Right lobe of liver (tissue), 6 donors: ENCODE measurements at regions not wholly inside any gene's neighbourhood (a gene's known extent, or its start where the extent isn't known, plus 50 kb on each side); places are given as distances from the start of the nearest gene placed in this dataset.

Experiments
- ATAC-seq, 4 donors: fragments of 200-7000 bp; cut with Tn5 transposase; one replicate each; pipeline ENCODE4 v1.9.1; 2020; ENCODE audit warnings: mild to moderate bottlenecking in 4 of 4, moderate library complexity in 4 of 4
- DNase-seq, 3 donors: peaks; one replicate each; pipeline ENCODE4 v3.0.0-alpha.2; 2020
- H3K27ac ChIP-seq, 3 donors: fragments of 200-600 bp; one replicate each; pipeline ENCODE4 v1.8.0; 2022
- H3K27me3 ChIP-seq, 2 donors: fragments of 200-600 bp; one replicate each; pipeline ENCODE4 v1.8.0; 2022
- H3K36me3 ChIP-seq, 4 donors: fragments of 200-600 bp; sonication (generic) in 1 of 4; one replicate each; pipeline versions ENCODE4 v1.5.1 to v1.8.0; 2017 to 2022; ENCODE audit warnings: control low read depth in 1 of 4
- H3K4me1 ChIP-seq, 4 donors: fragments of 200-600 bp; sonication (generic) in 1 of 4; one replicate each; pipeline versions ENCODE4 v1.5.1 to v1.8.0; 2017 to 2022; ENCODE audit warnings: control low read depth in 1 of 4
- H3K4me3 ChIP-seq, 3 donors: fragments of 200-600 bp; one replicate each; pipeline ENCODE4 v1.8.0; 2022
- H3K9me3 ChIP-seq, 4 donors: fragments of 200-600 bp; sonication (generic) in 1 of 4; one replicate each; pipeline versions ENCODE4 v1.5.1 to v1.8.0; 2017 to 2022; ENCODE audit warnings: control low read depth in 1 of 4
- CTCF ChIP-seq, 4 donors: fragments of 200-600 bp in 3 of 4; fragments of 450-650 bp in 1 of 4; IDR thresholded peaks; one replicate each; pipeline versions ENCODE4 v1.5.1 to v1.8.0; 2016 to 2022; ENCODE audit warnings: antibody characterized with exemption in 4 of 4, mild to moderate bottlenecking in 2 of 4
- POLR2A ChIP-seq: fragments of 450-650 bp; IDR thresholded peaks from one replicate; pipeline ENCODE4 v1.6.1; 2017; ENCODE audit warnings: antibody characterized with exemption, mild to moderate bottlenecking
- WGBS: methylation state at CpG from one replicate; pipeline ENCODE4 v1.1.6; 2018; ENCODE audit warnings: low coverage, low lambda C conversion rate; ENCODE audit not compliant: insufficient coverage; ENCODE audit errors: missing lambda C conversion rate; 5-methylcytosine and 5-hydroxymethylcytosine counted together
- intact Hi-C, 2 donors: fragments of 100-400 bp; cut with DNase I; formaldehyde crosslinking; loops; one replicate each; pipeline versions ENCODE4 v1.11.2 to v1.14.1; 2022
- donor health status: DM: no; HTN: yes; CAD: no.
- donor health status: DM: no; HTN: no; CAD: no.
- donor health status: DM: no; HTN: no; CAD: no.
- donor health status: DM: no; HTN: yes; CAD: no.
- donor health status: DM: no; HTN: yes; CAD: no.

GRCh38 chr14:49959822-49960408, 67.0 kb downstream of the ARF6 start:
- no peaks in the 10 kb centered on the region for H3K36me3 ChIP-seq
- no peak overlapping the region for H3K4me3 ChIP-seq
- peaks cover 0 to 12% (median 0%) of the 10 kb centered on the region in 4 donors for H3K4me1 ChIP-seq
- ATAC-seq (no peak), DNase-seq (no peak)
- H3K9me3 ChIP-seq, result no peaks in the 10 kb centered on the region
- no peak for TF ChIP-seq POLR2A
- TF ChIP-seq CTCF (IDR thresholded peaks at IDR 0.05), result no peak
- intact Hi-C loops, result no loop called here
- H3K27me3 ChIP-seq, result no peaks in the 10 kb centered on the region
- WGBS, result 70% methylated on average over 7 of the region's 9 CpGs
- no peak overlapping the region for H3K27ac ChIP-seq

GRCh38 chr14:49960453-49960852, 67.6 kb downstream of the ARF6 start:
- no peak for TF ChIP-seq POLR2A
- no peak for TF ChIP-seq CTCF (IDR thresholded peaks at IDR 0.05)
- H3K27me3 ChIP-seq, result no peaks in the 10 kb centered on the region
- WGBS, result 71% methylated on average over 7 of the region's 7 CpGs
- peaks cover 0 to 18% (median 2%) of the 10 kb centered on the region in 4 donors for H3K4me1 ChIP-seq
- no peak overlapping the region for H3K27ac ChIP-seq
- ATAC-seq, result no peak
- H3K36me3 ChIP-seq, result no peaks in the 10 kb centered on the region
- no peaks in the 10 kb centered on the region for H3K9me3 ChIP-seq
- H3K4me3 ChIP-seq, result no peak overlapping the region
- DNase-seq, result no peak
- intact Hi-C loops, result no loop called here

GRCh38 chr14:49961270-49962222, 68.7 kb downstream of the ARF6 start:
- Histone ChIP-seq H3K36me3 (no peaks in the 10 kb centered on the region), H3K9me3 (no peaks in the 10 kb centered on the region), H3K4me3 (no peak overlapping the region), H3K27ac (no peak overlapping the region), H3K4me1 (peaks cover 0 to 29% (median 7%) of the 10 kb centered on the region in 4 donors), H3K27me3 (no peaks in the 10 kb centered on the region)
- ATAC-seq, result no peak
- intact Hi-C loops, result no loop called here
- WGBS, result 83% methylated on average over 12 of the region's 13 CpGs
- no peak for TF ChIP-seq CTCF (IDR thresholded peaks at IDR 0.05)
- TF ChIP-seq POLR2A, result no peak
- no peak for DNase-seq

GRCh38 chr14:49962621-49963020, 69.7 kb downstream of the ARF6 start:
- no peaks in the 10 kb centered on the region for H3K9me3 ChIP-seq
- 78% methylated on average over 5 of the region's 6 CpGs for WGBS
- no peak for ATAC-seq
- H3K36me3 ChIP-seq, result no peaks in the 10 kb centered on the region
- no peaks in the 10 kb centered on the region for H3K27me3 ChIP-seq
- intact Hi-C loops, result no loop called here
- TF ChIP-seq CTCF (IDR thresholded peaks at IDR 0.05) (no peak), POLR2A (no peak)
- DNase-seq, result no peak
- no peak overlapping the region for H3K27ac ChIP-seq
- H3K4me3 ChIP-seq, result no peak overlapping the region
- peaks cover 0 to 36% (median 10%) of the 10 kb centered on the region in 4 donors for H3K4me1 ChIP-seq
